Mesenchymal stem cell (in vitro differentiated cells and primary cell): ENCODE measurements at regions not wholly inside any gene's neighbourhood (a gene's known extent, or its start where the extent isn't known, plus 50 kb on each side); places are given as distances from the start of the nearest gene placed in this dataset.

ENCODE experiments used
- DNase-seq: peaks from one replicate; pipeline ENCODE4 v3.0.0-alpha.2; 2013
- H2AFZ ChIP-seq: one replicate; pipeline ENCODE4 v1.6.1; 2013; ENCODE audit warnings: low read depth, mild to moderate bottlenecking, control low read depth, inconsistent platforms, low read length, moderate library complexity
- H2AK5ac ChIP-seq: 2 replicates; pipeline ENCODE4 v1.6.1; 2013; ENCODE audit warnings: low read length, moderate library complexity, mild to moderate bottlenecking, inconsistent platforms; ENCODE audit not compliant: severe bottlenecking
- H2BK120ac ChIP-seq: one replicate; pipeline ENCODE4 v1.6.1; 2013; ENCODE audit warnings: low read depth, mild to moderate bottlenecking, inconsistent platforms, low read length, moderate library complexity
- H2BK12ac ChIP-seq, 2 experiments: one replicate each; pipeline ENCODE4 v1.6.1; 2013; ENCODE audit warnings: inconsistent platforms in 2 of 2, low read length in 2 of 2, mild to moderate bottlenecking in 2 of 2, moderate library complexity in 2 of 2, control low read depth in 1 of 2
- H2BK15ac ChIP-seq: one replicate; pipeline ENCODE4 v1.6.1; 2013; ENCODE audit warnings: mild to moderate bottlenecking, low read depth, inconsistent platforms; ENCODE audit not compliant: poor library complexity, severe bottlenecking
- H2BK5ac ChIP-seq: 2 replicates; pipeline ENCODE4 v1.6.1; 2013; ENCODE audit warnings: low read depth, mild to moderate bottlenecking, low read length, control low read depth, inconsistent platforms; ENCODE audit not compliant: poor library complexity, severe bottlenecking
- H3K14ac ChIP-seq, 2 experiments: one replicate each; pipeline ENCODE4 v1.6.1; 2013; ENCODE audit warnings: inconsistent platforms in 2 of 2, low read length in 2 of 2, control low read depth in 1 of 2, mild to moderate bottlenecking in 1 of 2, moderate library complexity in 1 of 2
- H3K18ac ChIP-seq, 2 experiments: one replicate each; pipeline ENCODE4 v1.6.1; 2013; ENCODE audit warnings: inconsistent platforms in 2 of 2, low read length in 2 of 2, control low read depth in 1 of 2, low read depth in 1 of 2, mild to moderate bottlenecking in 1 of 2
- H3K23ac ChIP-seq, 2 experiments: one replicate each; pipeline ENCODE4 v1.6.1; 2013; ENCODE audit warnings: inconsistent platforms in 2 of 2, low read length in 2 of 2, mild to moderate bottlenecking in 2 of 2, moderate library complexity in 2 of 2, control low read depth in 1 of 2
- H3K27ac ChIP-seq: 2 replicates; pipeline ENCODE4 v1.5.1; 2013; ENCODE audit warnings: mild to moderate bottlenecking, moderate library complexity, low read length, control low read depth, inconsistent platforms; ENCODE audit not compliant: poor library complexity, severe bottlenecking
- H3K27me3 ChIP-seq, 2 experiments: 2 replicates each; pipeline versions ENCODE4 v1.6.1 to v1.7.0; 2013; ENCODE audit warnings: low read length in 2 of 2, mild to moderate bottlenecking in 2 of 2, moderate library complexity in 2 of 2, control low read depth in 1 of 2, inconsistent platforms in 1 of 2; ENCODE audit not compliant: control insufficient read depth in 1 of 2, insufficient read depth in 1 of 2
- H3K36me3 ChIP-seq, 2 experiments: 2 replicates each; pipeline versions ENCODE4 v1.6.1 to v1.7.0; 2013; ENCODE audit warnings: low read length in 2 of 2, control low read depth in 1 of 2, inconsistent platforms in 1 of 2, low read depth in 1 of 2, mild to moderate bottlenecking in 1 of 2; ENCODE audit not compliant: insufficient read depth in 2 of 2, control insufficient read depth in 1 of 2
- H3K4ac ChIP-seq, 2 experiments: one replicate each; pipeline ENCODE4 v1.6.1; 2013; ENCODE audit warnings: inconsistent platforms in 2 of 2, low read length in 2 of 2, mild to moderate bottlenecking in 2 of 2, moderate library complexity in 2 of 2, control low read depth in 1 of 2, low read depth in 1 of 2
- H3K4me1 ChIP-seq: 2 replicates; pipeline ENCODE4 v1.6.1; 2013; ENCODE audit warnings: low read depth, low read length, control low read depth; ENCODE audit not compliant: control insufficient read depth, insufficient read depth
- H3K4me2 ChIP-seq: 2 replicates; pipeline ENCODE4 v1.6.1; 2013; ENCODE audit warnings: low read length, mild to moderate bottlenecking, inconsistent platforms; ENCODE audit not compliant: poor library complexity, severe bottlenecking
- H3K4me3 ChIP-seq, 2 experiments: 2 replicates each; pipeline versions ENCODE4 v1.5.1 to v1.7.0; 2013; ENCODE audit warnings: low read length in 2 of 2, mild to moderate bottlenecking in 2 of 2, control low read depth in 1 of 2, low read depth in 1 of 2; ENCODE audit not compliant: insufficient read depth in 1 of 2
- H3K79me1 ChIP-seq: replicated peaks from 2 replicates; pipeline ENCODE4 v1.6.1; 2013; ENCODE audit warnings: mild to moderate bottlenecking, control low read depth, low read length, inconsistent platforms; ENCODE audit not compliant: poor library complexity, severe bottlenecking
- H3K9ac ChIP-seq: 2 replicates; pipeline ENCODE4 v1.7.0; 2013; ENCODE audit warnings: mild to moderate bottlenecking, low read length, moderate library complexity
- H3K9me3 ChIP-seq: 2 replicates; pipeline ENCODE4 v1.7.0; 2013; ENCODE audit warnings: mild to moderate bottlenecking, low read length; ENCODE audit not compliant: control insufficient read depth
- H4K8ac ChIP-seq: one replicate; pipeline ENCODE4 v1.6.1; 2013; ENCODE audit warnings: inconsistent platforms, mild to moderate bottlenecking, low read length, moderate library complexity
- H4K91ac ChIP-seq: one replicate; pipeline ENCODE4 v1.6.1; 2013; ENCODE audit warnings: mild to moderate bottlenecking, low read length, inconsistent platforms
- WGBS: methylation state at CpG from one replicate; pipeline ENCODE4 v1.1.7; 2013; ENCODE audit warnings: mixed read lengths; 5-methylcytosine and 5-hydroxymethylcytosine counted together

GRCh38 chr5:34521628-34522290, 134.4 kb upstream of the RAI14 start:
- no peak for DNase-seq
- Histone ChIP-seq H3K9ac (no peak overlapping the region), H2BK12ac (peak overlapping the region in 1 of 2 experiments; percentile 66), H4K8ac (no peak overlapping the region), H4K91ac (no peak overlapping the region), H3K23ac (no peak overlapping the region), H2BK120ac (no peak overlapping the region), H3K4me1 (peaks cover 4% of the 10 kb centered on the region), H2BK5ac (no peak overlapping the region), H3K27me3 (no peaks in the 10 kb centered on the region), H3K18ac (peak overlapping the region in 1 of 2 experiments; percentile 48), H3K36me3 (no peaks in the 10 kb centered on the region), H3K4ac (no peak overlapping the region), H2AK5ac (peak overlapping the region; percentile 2), H2AFZ (no peak overlapping the region), H3K4me3 (no peak overlapping the region), H3K4me2 (no peak overlapping the region), H2BK15ac (peak overlapping the region; percentile 33), H3K14ac (no peak overlapping the region), H3K27ac (no peak overlapping the region), H3K79me1 (peaks cover 1% of the 10 kb centered on the region), H3K9me3 (no peaks in the 10 kb centered on the region)
- 93% methylated on average over 8 of the region's 8 CpGs for WGBS

- H3K4me1 ChIP-seq: peaks cover 3% of the 10 kb centered on the region
- H4K91ac ChIP-seq: no peak overlapping the region
- H2AK5ac ChIP-seq: no peak overlapping the region
- no peak overlapping the region for H2BK15ac ChIP-seq
- WGBS: 35% methylated on average over 11 of the region's 11 CpGs
- peak; percentile 87 for DNase-seq
- H3K9me3 ChIP-seq: no peaks in the 10 kb centered on the region
- H2BK120ac ChIP-seq: no peak overlapping the region
- no peaks in the 10 kb centered on the region for H3K27me3 ChIP-seq
- H3K27ac ChIP-seq: peak overlapping the region; percentile 55
- H3K79me1 ChIP-seq: peaks cover 1% of the 10 kb centered on the region
- no peak overlapping the region for H3K18ac ChIP-seq
- no peak overlapping the region for H2BK12ac ChIP-seq
- H3K4ac ChIP-seq: no peak overlapping the region
- no peaks in the 10 kb centered on the region for H3K36me3 ChIP-seq
- H2BK5ac ChIP-seq: peak overlapping the region; percentile 38
- H3K23ac ChIP-seq: no peak overlapping the region
- no peak overlapping the region for H2AFZ ChIP-seq
- no peak overlapping the region for H3K4me3 ChIP-seq
- no peak overlapping the region for H3K14ac ChIP-seq
- H4K8ac ChIP-seq: no peak overlapping the region
- H3K9ac ChIP-seq: peak overlapping the region; percentile 54
- no peak overlapping the region for H3K4me2 ChIP-seq
These were observed 133.3 kb upstream of the RAI14 start for GRCh38 chr5:34522599-34523386.

- peaks cover 3% of the 10 kb centered on the region for H3K4me1 ChIP-seq
- no peak for DNase-seq
- no peak overlapping the region for H2AFZ ChIP-seq
- H3K27ac ChIP-seq: peak overlapping the region; percentile 57
- H3K9me3 ChIP-seq: no peaks in the 10 kb centered on the region
- no peak overlapping the region for H2BK12ac ChIP-seq
- no peak overlapping the region for H3K14ac ChIP-seq
- H3K23ac ChIP-seq: no peak overlapping the region
- no peaks in the 10 kb centered on the region for H3K36me3 ChIP-seq
- H4K8ac ChIP-seq: no peak overlapping the region
- no peak overlapping the region for H2BK120ac ChIP-seq
- peaks cover 1% of the 10 kb centered on the region for H3K79me1 ChIP-seq
- no peak overlapping the region for H2BK15ac ChIP-seq
- no peak overlapping the region for H4K91ac ChIP-seq
- no peak overlapping the region for H3K18ac ChIP-seq
- H2BK5ac ChIP-seq: no peak overlapping the region
- H3K27me3 ChIP-seq: no peaks in the 10 kb centered on the region
- WGBS: 0% methylated on average over 1 of the region's 1 CpG
- no peak overlapping the region for H3K4me2 ChIP-seq
- no peak overlapping the region for H2AK5ac ChIP-seq
- peak overlapping the region; percentile 54 for H3K9ac ChIP-seq
- no peak overlapping the region for H3K4ac ChIP-seq
- no peak overlapping the region for H3K4me3 ChIP-seq
These were observed 132.8 kb upstream of the RAI14 start for GRCh38 chr5:34523387-34523726.

- H3K27me3 ChIP-seq: no peaks in the 10 kb centered on the region
- peaks cover 3% of the 10 kb centered on the region for H3K4me1 ChIP-seq
- H3K9ac ChIP-seq: peak overlapping the region; percentile 54
- H3K9me3 ChIP-seq: no peaks in the 10 kb centered on the region
- H2BK120ac ChIP-seq: no peak overlapping the region
- no peak overlapping the region for H3K18ac ChIP-seq
- no peak overlapping the region for H2AFZ ChIP-seq
- no peak overlapping the region for H2BK15ac ChIP-seq
- no peak overlapping the region for H2BK12ac ChIP-seq
- H3K4me2 ChIP-seq: no peak overlapping the region
- peak; percentile 50 for DNase-seq
- no peak overlapping the region for H3K23ac ChIP-seq
- peaks cover 1% of the 10 kb centered on the region for H3K79me1 ChIP-seq
- 89% methylated on average over 1 of the region's 1 CpG for WGBS
- no peak overlapping the region for H4K91ac ChIP-seq
- no peak overlapping the region for H3K4ac ChIP-seq
- H2AK5ac ChIP-seq: no peak overlapping the region
- no peak overlapping the region for H4K8ac ChIP-seq
- H2BK5ac ChIP-seq: no peak overlapping the region
- no peak overlapping the region for H3K27ac ChIP-seq
- no peak overlapping the region for H3K14ac ChIP-seq
- no peaks in the 10 kb centered on the region for H3K36me3 ChIP-seq
- H3K4me3 ChIP-seq: no peak overlapping the region
These were observed 132.0 kb upstream of the RAI14 start for GRCh38 chr5:34524123-34524522.
